ENCODE measurements at regions not wholly inside any gene's neighbourhood (a gene's known extent, or its start where the extent isn't known, plus 50 kb on each side); places are given as distances from the start of the nearest gene placed in this dataset.

DNA sequence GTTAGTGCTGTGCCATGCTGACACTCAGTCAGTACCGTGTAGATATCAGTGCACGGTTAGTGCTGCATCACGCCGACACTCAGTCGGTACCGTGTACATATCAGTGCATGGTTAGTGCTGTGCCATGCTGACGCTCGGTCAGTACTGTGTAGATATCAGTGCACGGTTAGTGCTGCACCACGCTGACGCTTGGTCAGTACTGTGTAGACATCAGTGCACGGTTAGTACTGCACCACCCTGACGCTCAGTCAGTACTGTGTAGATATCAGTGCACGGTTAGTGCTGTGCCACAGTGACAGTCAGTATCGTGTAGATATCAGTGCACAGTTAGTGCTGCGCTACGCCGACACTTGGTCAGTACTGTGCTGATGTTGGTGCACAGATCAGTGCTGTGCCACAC lies 102.8 kb upstream of the ZNF469 start:
- no peak for TF ChIP-seq SPI1 (IDR thresholded peaks at IDR 0.05; ENCODE audit: borderline replicate concordance, low read depth)
- TF ChIP-seq GABPA (IDR thresholded peaks at IDR 0.05; ENCODE audit: low read depth) = no peak
- TF ChIP-seq, protein P1, sequence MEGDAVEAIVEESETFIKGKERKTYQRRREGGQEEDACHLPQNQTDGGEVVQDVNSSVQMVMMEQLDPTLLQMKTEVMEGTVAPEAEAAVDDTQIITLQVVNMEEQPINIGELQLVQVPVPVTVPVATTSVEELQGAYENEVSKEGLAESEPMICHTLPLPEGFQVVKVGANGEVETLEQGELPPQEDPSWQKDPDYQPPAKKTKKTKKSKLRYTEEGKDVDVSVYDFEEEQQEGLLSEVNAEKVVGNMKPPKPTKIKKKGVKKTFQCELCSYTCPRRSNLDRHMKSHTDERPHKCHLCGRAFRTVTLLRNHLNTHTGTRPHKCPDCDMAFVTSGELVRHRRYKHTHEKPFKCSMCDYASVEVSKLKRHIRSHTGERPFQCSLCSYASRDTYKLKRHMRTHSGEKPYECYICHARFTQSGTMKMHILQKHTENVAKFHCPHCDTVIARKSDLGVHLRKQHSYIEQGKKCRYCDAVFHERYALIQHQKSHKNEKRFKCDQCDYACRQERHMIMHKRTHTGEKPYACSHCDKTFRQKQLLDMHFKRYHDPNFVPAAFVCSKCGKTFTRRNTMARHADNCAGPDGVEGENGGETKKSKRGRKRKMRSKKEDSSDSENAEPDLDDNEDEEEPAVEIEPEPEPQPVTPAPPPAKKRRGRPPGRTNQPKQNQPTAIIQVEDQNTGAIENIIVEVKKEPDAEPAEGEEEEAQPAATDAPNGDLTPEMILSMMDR (IDR thresholded peaks at IDR 0.05; ENCODE audit: insufficient read depth, low read length) = no peak
- TF ChIP-seq, protein P2, sequence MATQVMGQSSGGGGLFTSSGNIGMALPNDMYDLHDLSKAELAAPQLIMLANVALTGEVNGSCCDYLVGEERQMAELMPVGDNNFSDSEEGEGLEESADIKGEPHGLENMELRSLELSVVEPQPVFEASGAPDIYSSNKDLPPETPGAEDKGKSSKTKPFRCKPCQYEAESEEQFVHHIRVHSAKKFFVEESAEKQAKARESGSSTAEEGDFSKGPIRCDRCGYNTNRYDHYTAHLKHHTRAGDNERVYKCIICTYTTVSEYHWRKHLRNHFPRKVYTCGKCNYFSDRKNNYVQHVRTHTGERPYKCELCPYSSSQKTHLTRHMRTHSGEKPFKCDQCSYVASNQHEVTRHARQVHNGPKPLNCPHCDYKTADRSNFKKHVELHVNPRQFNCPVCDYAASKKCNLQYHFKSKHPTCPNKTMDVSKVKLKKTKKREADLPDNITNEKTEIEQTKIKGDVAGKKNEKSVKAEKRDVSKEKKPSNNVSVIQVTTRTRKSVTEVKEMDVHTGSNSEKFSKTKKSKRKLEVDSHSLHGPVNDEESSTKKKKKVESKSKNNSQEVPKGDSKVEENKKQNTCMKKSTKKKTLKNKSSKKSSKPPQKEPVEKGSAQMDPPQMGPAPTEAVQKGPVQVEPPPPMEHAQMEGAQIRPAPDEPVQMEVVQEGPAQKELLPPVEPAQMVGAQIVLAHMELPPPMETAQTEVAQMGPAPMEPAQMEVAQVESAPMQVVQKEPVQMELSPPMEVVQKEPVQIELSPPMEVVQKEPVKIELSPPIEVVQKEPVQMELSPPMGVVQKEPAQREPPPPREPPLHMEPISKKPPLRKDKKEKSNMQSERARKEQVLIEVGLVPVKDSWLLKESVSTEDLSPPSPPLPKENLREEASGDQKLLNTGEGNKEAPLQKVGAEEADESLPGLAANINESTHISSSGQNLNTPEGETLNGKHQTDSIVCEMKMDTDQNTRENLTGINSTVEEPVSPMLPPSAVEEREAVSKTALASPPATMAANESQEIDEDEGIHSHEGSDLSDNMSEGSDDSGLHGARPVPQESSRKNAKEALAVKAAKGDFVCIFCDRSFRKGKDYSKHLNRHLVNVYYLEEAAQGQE (IDR thresholded peaks at IDR 0.05; ENCODE audit: insufficient replicate concordance, low read depth) = no peak
- TF ChIP-seq POLR2AphosphoS5 (IDR thresholded peaks at IDR 0.05; ENCODE audit: low read depth) = no peak
- no peak for DNase-seq (ENCODE audit: low read depth in 1 of 2, low spot score in 1 of 2)
- no peak overlapping the region for H3K4me3 ChIP-seq (replicated peaks; ENCODE audit: insufficient read depth, low read length)
- no peak overlapping the region for H3K27ac ChIP-seq (replicated peaks)
- no peaks in the 10 kb centered on the region for H3K27me3 ChIP-seq (ENCODE audit: insufficient read depth, poor library complexity, severe bottlenecking)

DNA sequence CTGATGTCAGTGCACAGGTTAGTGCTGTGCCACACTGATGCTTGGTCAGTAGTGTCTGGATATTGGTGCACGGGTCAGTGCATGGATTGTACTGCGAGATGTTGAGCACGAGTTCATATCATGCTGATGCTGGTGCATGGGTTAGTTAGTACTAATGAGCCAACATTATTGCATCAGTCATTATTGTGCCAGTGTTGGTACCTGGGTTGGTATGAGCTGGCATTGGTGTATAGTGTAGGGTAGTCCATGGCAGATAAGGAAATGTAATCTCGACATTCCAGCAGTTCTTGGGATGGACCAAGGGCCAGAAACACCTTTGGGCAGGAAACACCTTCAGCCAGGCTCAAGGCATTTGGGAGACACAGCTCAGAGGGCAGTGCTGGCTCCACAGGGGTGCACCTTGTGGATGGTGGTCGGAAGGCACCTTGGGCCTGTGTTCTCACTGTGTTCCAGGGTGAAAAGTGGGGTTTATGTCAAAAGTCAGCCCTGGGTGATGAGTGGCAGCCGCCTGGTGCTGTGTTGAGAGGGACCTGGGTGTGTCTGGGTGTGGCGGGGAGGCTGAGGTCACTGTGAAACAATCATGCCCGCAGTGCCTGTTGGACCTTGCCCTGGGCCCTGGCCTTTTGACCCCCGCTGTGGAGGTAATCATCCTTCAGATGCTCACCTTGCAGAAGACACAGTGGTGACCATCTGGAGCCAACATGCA lies 100.7 kb upstream of the ZNF469 start:
- Histone ChIP-seq H3K27ac (replicated peaks) (no peak overlapping the region), H3K4me3 (replicated peaks; ENCODE audit: insufficient read depth, low read length) (no peak overlapping the region), H3K27me3 (ENCODE audit: insufficient read depth, poor library complexity, severe bottlenecking) (no peaks in the 10 kb centered on the region)
- TF ChIP-seq, protein P2 (IDR thresholded peaks at IDR 0.05; ENCODE audit: insufficient replicate concordance, low read depth) = no peak
- TF ChIP-seq POLR2AphosphoS5 (IDR thresholded peaks at IDR 0.05; ENCODE audit: low read depth) = no peak
- no peak for TF ChIP-seq SPI1 (IDR thresholded peaks at IDR 0.05; ENCODE audit: borderline replicate concordance, low read depth)
- TF ChIP-seq GABPA (IDR thresholded peaks at IDR 0.05; ENCODE audit: low read depth) = no peak
- TF ChIP-seq, protein P1 (IDR thresholded peaks at IDR 0.05; ENCODE audit: insufficient read depth, low read length) = no peak
- DNase-seq (ENCODE audit: low read depth in 1 of 2, low spot score in 1 of 2) = no peak

DNA sequence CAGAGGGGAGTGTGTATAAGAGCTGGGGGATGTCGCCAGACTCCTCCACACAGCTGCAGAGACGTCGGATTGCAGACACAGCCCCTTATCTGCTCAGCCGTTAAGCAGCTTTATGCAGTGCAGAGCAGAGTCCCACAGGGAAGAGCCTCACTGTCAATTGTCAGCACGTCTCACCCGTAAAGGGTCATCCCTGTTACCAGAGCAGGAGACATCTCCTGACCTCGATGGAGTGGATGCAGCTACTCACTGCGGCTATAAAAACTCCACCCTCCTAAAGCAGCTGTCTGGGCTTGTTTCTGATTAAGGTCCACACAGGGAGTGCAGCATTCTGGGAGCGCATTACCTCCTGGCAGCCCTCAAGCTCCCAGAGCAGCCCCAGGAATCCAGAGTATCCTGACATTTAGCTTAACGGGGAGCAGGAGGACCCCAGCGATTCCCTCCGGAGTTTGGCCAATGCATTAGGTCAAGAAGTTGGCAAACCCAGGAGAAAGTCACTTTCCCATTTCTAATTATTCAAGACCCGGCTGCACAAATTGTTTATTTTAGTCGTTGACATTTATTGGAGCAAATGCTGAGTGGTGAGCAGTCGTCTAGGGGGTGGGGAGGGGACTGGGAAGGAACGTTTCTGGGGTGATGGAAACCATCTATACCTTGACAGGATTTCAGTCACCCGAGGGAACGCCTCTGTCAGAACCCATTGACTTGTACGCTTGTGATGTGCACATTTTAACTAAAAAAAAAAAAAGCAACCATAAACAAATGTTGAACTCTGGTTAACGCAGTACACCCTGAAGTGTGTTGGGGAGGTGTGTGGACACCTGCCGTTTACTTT lies 100.0 kb upstream of the ZNF469 start:
- H3K27me3 ChIP-seq (ENCODE audit: insufficient read depth, poor library complexity, severe bottlenecking) = no peaks in the 10 kb centered on the region
- no peak for DNase-seq (ENCODE audit: low read depth in 1 of 2, low spot score in 1 of 2)
- no peak overlapping the region for H3K27ac ChIP-seq (replicated peaks)
- H3K4me3 ChIP-seq (replicated peaks; ENCODE audit: insufficient read depth, low read length) = no peak overlapping the region
- TF ChIP-seq POLR2AphosphoS5 (IDR thresholded peaks at IDR 0.05; ENCODE audit: low read depth) (no peak), SPI1 (IDR thresholded peaks at IDR 0.05; ENCODE audit: borderline replicate concordance, low read depth) (no peak), GABPA (IDR thresholded peaks at IDR 0.05; ENCODE audit: low read depth) (no peak)
- TF ChIP-seq, protein P2 (IDR thresholded peaks at IDR 0.05; ENCODE audit: insufficient replicate concordance, low read depth) = no peak
- TF ChIP-seq, protein P1 (IDR thresholded peaks at IDR 0.05; ENCODE audit: insufficient read depth, low read length) = no peak
